ENCODE measurements at regions not wholly inside any gene's neighbourhood (a gene's known extent, or its start where the extent isn't known, plus 50 kb on each side); places are given as distances from the start of the nearest gene placed in this dataset.

GRCh38 chr2:55781542-55781941 is 87.9 kb upstream of the PNPT1 start:
- Histone ChIP-seq H3K79me2 (ENCODE audit: insufficient read depth, low read depth) (no peaks in the 10 kb centered on the region), H3K27ac (no peak overlapping the region), H2AFZ (ENCODE audit: low read depth) (no peak overlapping the region), H3K9ac (no peak overlapping the region), H4K20me1 (ENCODE audit: insufficient read depth) (no peaks in the 10 kb centered on the region), H3K4me1 (ENCODE audit: low read depth, poor library complexity, severe bottlenecking) (peaks cover 30% of the 10 kb centered on the region), H3K4me3 (IDR thresholded peaks at IDR 0.05; ENCODE audit: insufficient read depth, low read depth, low read length) (no peak overlapping the region), H3K4me2 (no peak overlapping the region), H3K27me3 (ENCODE audit: insufficient read depth, low read depth) (no peaks in the 10 kb centered on the region), H3K36me3 (ENCODE audit: insufficient read depth) (no peaks in the 10 kb centered on the region)
- TF ChIP-seq CTCF (conservative IDR thresholded peaks at IDR 0.05; ENCODE audit: low read depth, low read length) = no peak

GRCh38 chr2:55780697-55781096 is 87.1 kb upstream of the PNPT1 start:
- Histone ChIP-seq H3K27ac (no peak overlapping the region), H3K4me1 (ENCODE audit: low read depth, poor library complexity, severe bottlenecking) (peaks cover 30% of the 10 kb centered on the region), H3K79me2 (ENCODE audit: insufficient read depth, low read depth) (no peaks in the 10 kb centered on the region), H3K4me2 (peak overlapping the region; percentile 23), H2AFZ (ENCODE audit: low read depth) (no peak overlapping the region), H3K27me3 (ENCODE audit: insufficient read depth, low read depth) (no peaks in the 10 kb centered on the region), H3K4me3 (IDR thresholded peaks at IDR 0.05; ENCODE audit: insufficient read depth, low read depth, low read length) (no peak overlapping the region), H3K36me3 (ENCODE audit: insufficient read depth) (no peaks in the 10 kb centered on the region), H3K9ac (no peak overlapping the region), H4K20me1 (ENCODE audit: insufficient read depth) (no peaks in the 10 kb centered on the region)
- no peak for TF ChIP-seq CTCF (conservative IDR thresholded peaks at IDR 0.05; ENCODE audit: low read depth, low read length)

- Histone ChIP-seq H3K4me1 (ENCODE audit: low read depth, poor library complexity, severe bottlenecking) (peaks cover 30% of the 10 kb centered on the region), H4K20me1 (ENCODE audit: insufficient read depth) (no peaks in the 10 kb centered on the region), H3K9ac (no peak overlapping the region), H3K4me2 (peak overlapping the region; percentile 23), H2AFZ (ENCODE audit: low read depth) (no peak overlapping the region), H3K27me3 (ENCODE audit: insufficient read depth, low read depth) (no peaks in the 10 kb centered on the region), H3K27ac (0 out of 2 replicates have a peak overlapping the region, but pooled peaks have one; percentile 5), H3K4me3 (IDR thresholded peaks at IDR 0.05; ENCODE audit: insufficient read depth, low read depth, low read length) (peak overlapping the region; percentile 45), H3K36me3 (ENCODE audit: insufficient read depth) (no peaks in the 10 kb centered on the region), H3K79me2 (ENCODE audit: insufficient read depth, low read depth) (no peaks in the 10 kb centered on the region)
- no peak for TF ChIP-seq CTCF (conservative IDR thresholded peaks at IDR 0.05; ENCODE audit: low read depth, low read length)
Measured at GRCh38 chr2:55779459-55780421, 86.1 kb upstream of the PNPT1 start.

- H4K20me1 ChIP-seq (ENCODE audit: insufficient read depth) = no peaks in the 10 kb centered on the region
- no peak overlapping the region for H3K27ac ChIP-seq
- no peak for TF ChIP-seq CTCF (conservative IDR thresholded peaks at IDR 0.05; ENCODE audit: low read depth, low read length)
- no peak overlapping the region for H3K4me3 ChIP-seq (IDR thresholded peaks at IDR 0.05; ENCODE audit: insufficient read depth, low read depth, low read length)
- peaks cover 30% of the 10 kb centered on the region for H3K4me1 ChIP-seq (ENCODE audit: low read depth, poor library complexity, severe bottlenecking)
- no peak overlapping the region for H3K4me2 ChIP-seq
- no peaks in the 10 kb centered on the region for H3K79me2 ChIP-seq (ENCODE audit: insufficient read depth, low read depth)
- H2AFZ ChIP-seq (ENCODE audit: low read depth) = no peak overlapping the region
- no peak overlapping the region for H3K9ac ChIP-seq
- no peaks in the 10 kb centered on the region for H3K36me3 ChIP-seq (ENCODE audit: insufficient read depth)
- no peaks in the 10 kb centered on the region for H3K27me3 ChIP-seq (ENCODE audit: insufficient read depth, low read depth)
Measured at GRCh38 chr2:55776966-55777365, 83.3 kb upstream of the PNPT1 start.

Data from KMS-11 (cell line).